Gastroesophageal sphincter (tissue), 3 donors: ENCODE measurements at regions not wholly inside any gene's neighbourhood (a gene's known extent, or its start where the extent isn't known, plus 50 kb on each side); places are given as distances from the start of the nearest gene placed in this dataset.

Experiments
- EP300 ChIP-seq: sonication (generic); formaldehyde crosslinking; IDR thresholded peaks from one replicate; pipeline ENCODE4 v1.6.1; 2017; ENCODE audit warnings: antibody characterized with exemption, mild to moderate bottlenecking
- POLR2A ChIP-seq, 2 donors: fragments of 450-650 bp; IDR thresholded peaks; one replicate each; pipeline ENCODE4 v1.6.1; 2017; ENCODE audit warnings: antibody characterized with exemption in 2 of 2, mild to moderate bottlenecking in 2 of 2, moderate library complexity in 1 of 2
- POLR2AphosphoS5 ChIP-seq: sonication (generic); formaldehyde crosslinking; IDR thresholded peaks from one replicate; pipeline ENCODE4 v1.6.1; 2017; ENCODE audit warnings: antibody characterized with exemption
- TF ChIP-seq, protein P1 (sequence below), 4 experiments: fragments of 200-600 bp in 2 of 4; fragments of 450-650 bp in 2 of 4; sonication (generic) in 1 of 4; IDR thresholded peaks; one replicate each; pipeline ENCODE4 v1.5.1; 2017 to 2019; ENCODE audit warnings: antibody characterized with exemption in 4 of 4, mild to moderate bottlenecking in 2 of 4, moderate library complexity in 2 of 4

GRCh38 chr12:130246560-130246959 is 84.3 kb downstream of the FZD10 start:
- TF ChIP-seq, protein P1, sequence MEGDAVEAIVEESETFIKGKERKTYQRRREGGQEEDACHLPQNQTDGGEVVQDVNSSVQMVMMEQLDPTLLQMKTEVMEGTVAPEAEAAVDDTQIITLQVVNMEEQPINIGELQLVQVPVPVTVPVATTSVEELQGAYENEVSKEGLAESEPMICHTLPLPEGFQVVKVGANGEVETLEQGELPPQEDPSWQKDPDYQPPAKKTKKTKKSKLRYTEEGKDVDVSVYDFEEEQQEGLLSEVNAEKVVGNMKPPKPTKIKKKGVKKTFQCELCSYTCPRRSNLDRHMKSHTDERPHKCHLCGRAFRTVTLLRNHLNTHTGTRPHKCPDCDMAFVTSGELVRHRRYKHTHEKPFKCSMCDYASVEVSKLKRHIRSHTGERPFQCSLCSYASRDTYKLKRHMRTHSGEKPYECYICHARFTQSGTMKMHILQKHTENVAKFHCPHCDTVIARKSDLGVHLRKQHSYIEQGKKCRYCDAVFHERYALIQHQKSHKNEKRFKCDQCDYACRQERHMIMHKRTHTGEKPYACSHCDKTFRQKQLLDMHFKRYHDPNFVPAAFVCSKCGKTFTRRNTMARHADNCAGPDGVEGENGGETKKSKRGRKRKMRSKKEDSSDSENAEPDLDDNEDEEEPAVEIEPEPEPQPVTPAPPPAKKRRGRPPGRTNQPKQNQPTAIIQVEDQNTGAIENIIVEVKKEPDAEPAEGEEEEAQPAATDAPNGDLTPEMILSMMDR (IDR thresholded peaks at IDR 0.05): no peak
- TF ChIP-seq POLR2AphosphoS5 (no peak), POLR2A (IDR thresholded peaks at IDR 0.05) (no peak), EP300 (no peak)
